SK-N-SH (cell line): ENCODE measurements at regions not wholly inside any gene's neighbourhood (a gene's known extent, or its start where the extent isn't known, plus 50 kb on each side); places are given as distances from the start of the nearest gene placed in this dataset.

Experiments
- CTCF ChIA-PET: fragments of 300-600, 350-600 bp; formaldehyde crosslinking; extraction: SDS; loops from one replicate; lab custom pipeline; 2021; lab: Yijun Ruan, JAX
- POLR2A ChIA-PET: fragments of 350-600 bp; sonication (Branson Sonifier 250); formaldehyde crosslinking; extraction: SDS; loops from one replicate; lab custom pipeline; 2020; ENCODE audit warnings: antibody characterized with exemption, inconsistent platforms; lab: Yijun Ruan, JAX
- DNase-seq: peaks from one replicate; pipeline ENCODE4 v3.0.0; 2012
- H2AFZ ChIP-seq: fragments of 200-600 bp; sonication (generic); 2 replicates; pipeline ENCODE4 v1.8.1; 2016; ENCODE audit warnings: antibody characterized with exemption, mild to moderate bottlenecking, low read depth
- H3F3A ChIP-seq: fragments of 200-600 bp; sonication (generic); replicated peaks from 2 replicates; pipeline ENCODE3; 2016; ENCODE audit warnings: antibody characterized with exemption, mild to moderate bottlenecking; ENCODE audit not compliant: insufficient read depth
- H3K27ac ChIP-seq, 2 experiments: fragments of 200-500 bp in 1 of 2; fragments of 200-600 bp in 1 of 2; sonication (Bioruptor generic) in 1 of 2; sonication (generic), shearing (Covaris generic) in 1 of 2; 2 replicates each; pipeline versions ENCODE4 v1.5.1 to v1.6.1; 2014 to 2016; ENCODE audit warnings: low read depth in 2 of 2, inconsistent platforms in 1 of 2, low read length in 1 of 2, mild to moderate bottlenecking in 1 of 2, mixed read lengths in 1 of 2
- H3K27me3 ChIP-seq: fragments of 200-600 bp; sonication (generic), shearing (Covaris generic); 2 replicates; pipeline ENCODE4 v1.6.1; 2016; ENCODE audit warnings: mixed run types; ENCODE audit not compliant: insufficient read depth
- H3K36me3 ChIP-seq, 2 experiments: fragments of 200-500 bp in 1 of 2; fragments of 200-600 bp in 1 of 2; sonication (Bioruptor generic) in 1 of 2; sonication (generic) in 1 of 2; replicated peaks in 1 of 2; 2 replicates each; pipeline versions ENCODE3 to v1.5.1; 2014 to 2016; ENCODE audit warnings: low read length in 1 of 2, mild to moderate bottlenecking in 1 of 2; ENCODE audit not compliant: insufficient read depth in 2 of 2, control insufficient read depth in 1 of 2
- H3K4me1 ChIP-seq, 2 experiments: fragments of 200-500 bp in 1 of 2; fragments of 200-600 bp in 1 of 2; sonication (Bioruptor generic) in 1 of 2; sonication (generic), shearing (Covaris generic) in 1 of 2; 2 replicates each; pipeline versions ENCODE4 v1.5.1 to v1.6.1; 2014 to 2016; ENCODE audit warnings: low read depth in 1 of 2, low read length in 1 of 2, mixed run types in 1 of 2; ENCODE audit not compliant: insufficient read depth in 2 of 2, control insufficient read depth in 1 of 2
- H3K4me2 ChIP-seq: fragments of 200-600 bp; sonication (generic), shearing (Covaris generic); 2 replicates; pipeline ENCODE4 v1.6.1; 2017; ENCODE audit warnings: mixed run types
- H3K4me3 ChIP-seq, 2 experiments: fragments of 200-500 bp in 1 of 2; fragments of 200-600 bp in 1 of 2; sonication (Bioruptor generic) in 1 of 2; sonication (generic), shearing (Covaris generic) in 1 of 2; 2 replicates each; pipeline versions ENCODE4 v1.5.1 to v1.8.1; 2014 to 2016; ENCODE audit warnings: low read depth in 2 of 2, inconsistent platforms in 1 of 2, low read length in 1 of 2, mild to moderate bottlenecking in 1 of 2, mixed read lengths in 1 of 2, moderate library complexity in 1 of 2
- H3K79me2 ChIP-seq: fragments of 200-600 bp; sonication (generic); 2 replicates; pipeline ENCODE4 v1.8.1; 2017; ENCODE audit warnings: mild to moderate bottlenecking; ENCODE audit not compliant: insufficient read depth
- H3K9ac ChIP-seq: fragments of 200-600 bp; sonication (generic); 2 replicates; pipeline ENCODE4 v1.6.1; 2017; ENCODE audit warnings: mixed run types
- H3K9me2 ChIP-seq: fragments of 200-600 bp; sonication (generic); 2 replicates; pipeline ENCODE4 v1.6.1; 2017; ENCODE audit warnings: mixed run types
- H3K9me3 ChIP-seq: fragments of 200-600 bp; sonication (generic); 2 replicates; pipeline ENCODE4 v1.6.1; 2017; ENCODE audit warnings: mixed run types, mild to moderate bottlenecking, moderate library complexity
- H4K20me1 ChIP-seq: fragments of 200-600 bp; sonication (generic); 2 replicates; pipeline ENCODE4 v1.6.1; 2017; ENCODE audit warnings: mild to moderate bottlenecking, mixed run types; ENCODE audit not compliant: insufficient read depth
- CHD2 ChIP-seq: fragments of 150-350 bp; IDR thresholded peaks from 2 replicates; pipeline ENCODE4 v1.6.1; 2018; ENCODE audit warnings: low read length; ENCODE audit not compliant: partially characterized antibody
- ELF1 ChIP-seq: IDR thresholded peaks from 2 replicates; pipeline ENCODE4 v1.4.0; 2012
- EP300 ChIP-seq, 2 experiments: IDR thresholded peaks; 2 replicates each; pipeline versions ENCODE4 v1.4.0 to v1.6.1; 2012; ENCODE audit warnings: borderline replicate concordance in 1 of 2, low read depth in 1 of 2, low read length in 1 of 2
- EZH2phosphoT487 ChIP-seq: fragments of 200-600 bp; sonication (generic); IDR thresholded peaks from 2 replicates; pipeline ENCODE4 v1.6.1; 2017; ENCODE audit warnings: low read depth, mixed run types, mild to moderate bottlenecking, antibody characterized with exemption, moderate library complexity, borderline replicate concordance
- FOXM1 ChIP-seq: IDR thresholded peaks from 2 replicates; pipeline ENCODE4 v1.4.0; 2012; ENCODE audit warnings: low read depth, mild to moderate bottlenecking
- GABPA ChIP-seq: IDR thresholded peaks from 2 replicates; pipeline ENCODE4 v1.4.0; 2012; ENCODE audit warnings: low read depth, mild to moderate bottlenecking
- JUND ChIP-seq: IDR thresholded peaks from 2 replicates; pipeline ENCODE4 v1.4.0; 2012
- MXI1 ChIP-seq: IDR thresholded peaks from 2 replicates; pipeline ENCODE4 v1.6.1; 2012; ENCODE audit warnings: mild to moderate bottlenecking, low read depth, low read length, improper control_type of control experiment
- NFIC ChIP-seq: IDR thresholded peaks from 2 replicates; pipeline ENCODE4 v1.4.0; 2012; ENCODE audit warnings: borderline replicate concordance
- NRF1 ChIP-seq: IDR thresholded peaks from 2 replicates; pipeline ENCODE4 v1.6.1; 2012; ENCODE audit warnings: low read depth, mild to moderate bottlenecking, low read length
- POLR2AphosphoS5 ChIP-seq: IDR thresholded peaks from 2 replicates; pipeline ENCODE4 v1.6.1; 2012; ENCODE audit warnings: low read depth, low read length
- SIN3A ChIP-seq: IDR thresholded peaks from 2 replicates; pipeline ENCODE4 v1.6.1; 2012; ENCODE audit warnings: low read depth, mild to moderate bottlenecking, low read length, moderate library complexity, borderline replicate concordance
- SMC3 ChIP-seq: IDR thresholded peaks from 2 replicates; pipeline ENCODE4 v1.6.1; 2012; ENCODE audit warnings: low read depth, low read length, improper control_type of control experiment
- TAF1 ChIP-seq: IDR thresholded peaks from 2 replicates; pipeline ENCODE4 v1.6.1; 2012; ENCODE audit warnings: low read depth, mild to moderate bottlenecking, low read length, moderate library complexity, borderline replicate concordance
- TCF12 ChIP-seq: IDR thresholded peaks from 2 replicates; pipeline ENCODE4 v1.4.0; 2012
- WGBS: methylation state at CpG from one replicate; pipeline ENCODE4 v1.1.6; 2017; ENCODE audit warnings: low lambda C conversion rate; 5-methylcytosine and 5-hydroxymethylcytosine counted together
- TF ChIP-seq, protein P1 (sequence below): IDR thresholded peaks from 2 replicates; pipeline ENCODE4 v1.4.0; 2012; ENCODE audit warnings: low read depth, borderline replicate concordance
- TF ChIP-seq, protein P2 (sequence below): fragments of 200-600 bp; sonication (generic); IDR thresholded peaks from 2 replicates; pipeline ENCODE4 v1.6.1; 2017; ENCODE audit warnings: antibody characterized with exemption, mild to moderate bottlenecking, moderate library complexity
- TF ChIP-seq, protein P3 (sequence below): IDR thresholded peaks from 2 replicates; pipeline ENCODE4 v1.4.0; 2012; ENCODE audit warnings: low read depth

DNA sequence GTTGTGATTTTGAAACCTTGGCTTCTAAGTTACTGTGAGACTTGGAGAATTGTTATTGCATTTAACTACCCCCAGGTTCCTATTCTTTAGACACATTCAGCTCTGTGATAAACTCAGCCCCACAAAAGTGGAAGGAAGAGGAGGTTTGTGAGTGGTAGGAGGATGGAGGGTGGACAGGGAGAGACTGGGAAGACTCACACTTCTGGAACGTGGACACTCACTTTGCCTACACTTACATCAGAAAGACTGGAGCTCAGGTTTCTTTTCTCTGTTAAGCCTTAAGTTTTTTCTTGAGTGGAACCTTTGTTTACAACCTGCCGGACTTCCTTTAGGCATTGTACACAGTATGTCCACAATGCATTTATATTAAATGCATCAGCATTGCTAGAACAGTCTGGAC, 99.0 kb downstream of the AREG start:
- Histone ChIP-seq H3K27me3 (no peaks in the 10 kb centered on the region; the same call in 1 of the 2 replicates), H4K20me1 (no peaks in the 10 kb centered on the region), H3K4me1 (no peaks in the 10 kb centered on the region), H3K36me3 (no peaks in the 10 kb centered on the region), H2AFZ (no peak overlapping the region), H3F3A (no peaks in the 10 kb centered on the region), H3K79me2 (no peaks in the 10 kb centered on the region), H3K4me2 (no peak overlapping the region), H3K9me3 (no peaks in the 10 kb centered on the region), H3K9me2 (no peaks in the 10 kb centered on the region), H3K27ac (no peak overlapping the region), H3K9ac (no peak overlapping the region), H3K4me3 (no peak overlapping the region)
- ChIA-PET CTCF (interaction anchor here (1.3 to 2.7 kb wide), 2 partner anchors 12 to 132 kb away, joined by 3 to 9 read pairs; no protein-coding TSS in a partner anchor), POLR2A (no interaction called here)
- no peak for DNase-seq
- WGBS, result 10% methylated on average over 2 of the region's 2 CpGs
- TF ChIP-seq SMC3 (no peak), POLR2AphosphoS5 (no peak), JUND (no peak), NFIC (no peak), TAF1 (no peak), TCF12 (no peak), EP300 (IDR thresholded peaks at IDR 0.05; ENCODE audit: borderline replicate concordance in 1 of 2, low read depth in 1 of 2, low read length in 1 of 2) (no peak), CHD2 (no peak), NRF1 (no peak)
- TF ChIP-seq, protein P1, sequence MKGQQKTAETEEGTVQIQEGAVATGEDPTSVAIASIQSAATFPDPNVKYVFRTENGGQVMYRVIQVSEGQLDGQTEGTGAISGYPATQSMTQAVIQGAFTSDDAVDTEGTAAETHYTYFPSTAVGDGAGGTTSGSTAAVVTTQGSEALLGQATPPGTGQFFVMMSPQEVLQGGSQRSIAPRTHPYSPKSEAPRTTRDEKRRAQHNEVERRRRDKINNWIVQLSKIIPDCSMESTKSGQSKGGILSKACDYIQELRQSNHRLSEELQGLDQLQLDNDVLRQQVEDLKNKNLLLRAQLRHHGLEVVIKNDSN, result no peak
- TF ChIP-seq, protein P2, sequence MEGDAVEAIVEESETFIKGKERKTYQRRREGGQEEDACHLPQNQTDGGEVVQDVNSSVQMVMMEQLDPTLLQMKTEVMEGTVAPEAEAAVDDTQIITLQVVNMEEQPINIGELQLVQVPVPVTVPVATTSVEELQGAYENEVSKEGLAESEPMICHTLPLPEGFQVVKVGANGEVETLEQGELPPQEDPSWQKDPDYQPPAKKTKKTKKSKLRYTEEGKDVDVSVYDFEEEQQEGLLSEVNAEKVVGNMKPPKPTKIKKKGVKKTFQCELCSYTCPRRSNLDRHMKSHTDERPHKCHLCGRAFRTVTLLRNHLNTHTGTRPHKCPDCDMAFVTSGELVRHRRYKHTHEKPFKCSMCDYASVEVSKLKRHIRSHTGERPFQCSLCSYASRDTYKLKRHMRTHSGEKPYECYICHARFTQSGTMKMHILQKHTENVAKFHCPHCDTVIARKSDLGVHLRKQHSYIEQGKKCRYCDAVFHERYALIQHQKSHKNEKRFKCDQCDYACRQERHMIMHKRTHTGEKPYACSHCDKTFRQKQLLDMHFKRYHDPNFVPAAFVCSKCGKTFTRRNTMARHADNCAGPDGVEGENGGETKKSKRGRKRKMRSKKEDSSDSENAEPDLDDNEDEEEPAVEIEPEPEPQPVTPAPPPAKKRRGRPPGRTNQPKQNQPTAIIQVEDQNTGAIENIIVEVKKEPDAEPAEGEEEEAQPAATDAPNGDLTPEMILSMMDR, result no peak

DNA sequence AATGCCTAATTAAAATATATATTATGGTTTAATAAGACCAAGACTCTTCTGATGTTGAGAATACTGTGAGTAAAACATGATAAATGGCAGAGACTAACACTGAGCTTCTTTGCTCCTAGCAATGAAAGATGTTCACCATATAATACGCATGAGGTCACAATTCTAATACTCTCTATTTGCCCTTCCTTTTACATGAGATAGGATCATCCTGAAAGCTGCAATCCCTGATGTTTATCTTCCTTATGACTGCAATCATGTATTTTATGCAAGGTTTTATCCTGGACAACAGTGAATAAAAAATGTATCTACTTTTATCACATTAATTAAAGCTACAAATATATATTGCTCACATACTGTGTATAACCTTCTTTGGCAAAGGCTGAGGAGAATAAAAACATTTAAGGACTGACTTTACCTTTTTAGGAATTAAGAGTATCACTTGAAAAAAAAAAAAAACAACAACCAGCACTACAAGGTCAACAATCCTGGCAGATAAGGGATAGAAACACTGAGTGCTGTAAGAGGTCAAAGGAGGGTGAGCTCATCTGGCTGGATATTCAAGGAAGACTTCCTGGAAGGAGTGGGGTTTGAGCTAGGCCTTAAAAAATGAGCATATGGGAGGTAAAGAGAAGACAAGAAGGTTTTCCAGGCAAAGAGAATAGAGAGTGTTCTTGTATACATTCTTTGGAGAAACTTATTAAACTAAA, 99.9 kb downstream of the AREG start:
- no peak overlapping the region for H3K9ac ChIP-seq
- H3K4me3 ChIP-seq, result no peak overlapping the region
- no peaks in the 10 kb centered on the region for H3K9me2 ChIP-seq
- no peaks in the 10 kb centered on the region; the same call in 1 of the 2 replicates for H3K27me3 ChIP-seq
- no peak overlapping the region for H3K4me2 ChIP-seq
- DNase-seq, result no peak
- H3K4me1 ChIP-seq, result no peaks in the 10 kb centered on the region
- H3K27ac ChIP-seq, result no peak overlapping the region
- no peaks in the 10 kb centered on the region for H3F3A ChIP-seq
- H2AFZ ChIP-seq, result no peak overlapping the region
- CTCF ChIA-PET, result interaction anchor here (1.1 to 1.3 kb wide), 2 partner anchors 131 kb away, joined by 3 read pairs; no protein-coding TSS in a partner anchor
- H4K20me1 ChIP-seq, result no peaks in the 10 kb centered on the region
- WGBS, result 8% methylated on average over 1 of the region's 1 CpG
- H3K9me3 ChIP-seq, result no peaks in the 10 kb centered on the region
- no peaks in the 10 kb centered on the region for H3K79me2 ChIP-seq
- no peaks in the 10 kb centered on the region for H3K36me3 ChIP-seq
- POLR2A ChIA-PET, result no interaction called here
- TF ChIP-seq EZH2phosphoT487 (no peak), MXI1 (no peak), FOXM1 (no peak), GABPA (no peak), SIN3A (no peak), ELF1 (no peak), TCF12 (no peak)
- TF ChIP-seq, protein P3, sequence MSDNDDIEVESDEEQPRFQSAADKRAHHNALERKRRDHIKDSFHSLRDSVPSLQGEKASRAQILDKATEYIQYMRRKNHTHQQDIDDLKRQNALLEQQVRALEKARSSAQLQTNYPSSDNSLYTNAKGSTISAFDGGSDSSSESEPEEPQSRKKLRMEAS, result no peak
- TF ChIP-seq, protein P1, result no peak
